HG02870 (cell line): ENCODE measurements at regions not wholly inside any gene's neighbourhood (a gene's known extent, or its start where the extent isn't known, plus 50 kb on each side); places are given as distances from the start of the nearest gene placed in this dataset.

Experiments
- ATAC-seq: cut with Tn5 transposase; IDR thresholded peaks from one replicate; pipeline ENCODE4 v1.9.1; 2021; ENCODE audit warnings: mild to moderate bottlenecking, moderate library complexity; ENCODE audit not compliant: unreplicated experiment

DNA sequence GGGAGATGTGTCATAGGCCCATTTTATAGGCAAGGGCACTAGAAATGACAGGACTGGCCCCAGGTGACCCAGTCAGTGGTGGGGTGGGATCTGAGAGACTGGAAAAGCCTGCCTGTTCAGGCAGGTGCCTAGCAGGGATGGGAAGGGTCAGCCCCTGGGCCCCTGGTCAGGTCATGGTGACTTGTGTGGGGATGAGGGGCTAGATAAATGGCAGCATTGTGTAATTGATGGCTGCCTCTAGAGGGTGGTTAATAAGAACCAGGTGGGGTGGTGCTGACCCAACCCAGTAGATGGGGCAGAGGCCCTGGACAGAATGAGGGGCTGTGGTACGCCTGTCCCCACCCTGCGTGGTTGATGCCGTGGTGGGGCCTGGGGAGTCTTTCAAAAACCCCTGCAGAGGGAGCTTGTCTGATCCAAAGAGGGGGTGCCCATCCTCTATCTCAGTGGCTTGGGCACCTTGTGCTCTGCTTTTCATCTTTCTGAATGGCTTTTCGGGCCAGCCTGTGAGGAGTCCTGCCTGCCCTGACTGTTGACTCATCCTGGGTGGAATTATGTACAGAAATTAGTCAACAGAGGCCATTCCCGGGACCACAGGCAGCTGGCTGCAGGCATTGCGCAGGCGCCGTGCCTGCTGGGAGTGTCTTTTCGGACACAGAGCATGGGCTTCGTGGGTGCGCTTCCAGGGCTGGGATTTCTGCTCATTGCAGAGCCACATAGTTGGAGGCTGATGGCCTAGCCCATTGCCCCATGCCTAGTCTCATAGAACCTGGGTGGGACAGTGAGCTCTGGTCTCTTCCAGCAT, 93.6 kb upstream of the PITX1 start:
- no peak for ATAC-seq

- ATAC-seq: no peak
Measured at GRCh38 chr5:135126688-135127438, 92.8 kb upstream of the PITX1 start.

- ATAC-seq: no peak
Measured at GRCh38 chr5:135124724-135125123, 90.7 kb upstream of the PITX1 start.

- no peak for ATAC-seq
Measured at GRCh38 chr5:135124128-135124527, 90.1 kb upstream of the PITX1 start.

DNA sequence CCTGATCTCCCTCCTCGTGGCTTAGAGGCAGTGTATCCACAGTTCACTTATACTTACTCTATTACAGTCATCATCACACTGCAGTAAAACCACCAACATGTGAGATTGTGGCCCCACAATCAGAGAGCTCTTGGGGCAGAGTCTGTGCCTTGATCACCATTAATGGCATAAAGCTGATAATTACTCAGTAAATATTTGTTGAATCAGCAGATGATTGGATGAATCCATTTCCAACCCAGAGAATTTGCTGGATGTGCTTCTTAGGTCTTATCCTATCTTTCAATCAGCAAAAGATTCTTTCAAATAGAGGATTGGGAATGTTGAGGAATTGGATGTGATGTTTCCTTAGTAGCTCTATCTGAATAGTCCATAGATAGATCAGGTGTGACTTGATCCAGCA, 88.8 kb upstream of the PITX1 start:
- ATAC-seq: no peak

GRCh38 chr5:135120951-135121350, 86.9 kb upstream of the PITX1 start:
- ATAC-seq: no peak

GRCh38 chr5:135119481-135119880, 85.5 kb upstream of the PITX1 start:
- ATAC-seq: no peak

DNA sequence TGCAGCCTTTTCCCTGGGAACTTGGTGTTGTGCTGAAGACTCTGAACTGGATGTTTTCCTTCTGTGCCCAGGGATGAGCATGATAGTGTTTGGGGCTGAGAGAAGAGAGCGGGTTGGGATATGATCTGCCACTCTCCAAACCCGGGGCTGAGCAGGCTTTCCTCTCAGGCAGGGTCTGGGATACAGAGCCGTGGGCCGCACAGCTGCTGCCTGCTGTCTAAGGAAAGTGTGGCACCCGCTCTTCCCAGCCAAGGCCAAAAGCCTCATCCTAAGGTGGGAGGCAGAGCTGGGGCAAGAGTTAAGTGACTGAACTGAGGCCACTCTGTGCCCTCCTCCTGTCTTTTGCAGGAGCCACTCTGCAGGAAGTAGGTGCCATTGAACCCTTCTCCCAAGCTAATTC, 83.6 kb upstream of the PITX1 start:
- no peak for ATAC-seq

DNA sequence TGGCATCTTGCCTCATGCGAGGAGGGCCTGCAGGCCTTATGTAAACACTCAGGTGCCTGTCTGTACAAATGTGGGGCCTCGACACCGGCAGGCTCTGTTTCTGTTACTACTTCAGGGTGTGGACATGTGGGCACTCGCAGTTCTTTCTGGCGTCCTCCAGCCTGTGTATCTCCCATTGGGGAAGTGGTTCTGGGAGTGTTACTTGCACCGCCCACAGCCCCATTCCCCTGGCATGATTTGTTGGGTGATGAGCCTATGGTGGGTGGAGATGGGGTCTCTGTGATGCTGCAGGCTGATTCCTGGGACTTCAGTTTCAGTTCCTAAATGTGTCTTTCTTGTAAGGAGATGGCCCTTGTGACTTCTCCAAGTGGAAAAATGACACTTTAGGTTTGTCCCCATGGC, 82.1 kb upstream of the PITX1 start:
- ATAC-seq: no peak

GRCh38 chr5:135115591-135115990, 81.6 kb upstream of the PITX1 start:
- ATAC-seq: no peak

DNA sequence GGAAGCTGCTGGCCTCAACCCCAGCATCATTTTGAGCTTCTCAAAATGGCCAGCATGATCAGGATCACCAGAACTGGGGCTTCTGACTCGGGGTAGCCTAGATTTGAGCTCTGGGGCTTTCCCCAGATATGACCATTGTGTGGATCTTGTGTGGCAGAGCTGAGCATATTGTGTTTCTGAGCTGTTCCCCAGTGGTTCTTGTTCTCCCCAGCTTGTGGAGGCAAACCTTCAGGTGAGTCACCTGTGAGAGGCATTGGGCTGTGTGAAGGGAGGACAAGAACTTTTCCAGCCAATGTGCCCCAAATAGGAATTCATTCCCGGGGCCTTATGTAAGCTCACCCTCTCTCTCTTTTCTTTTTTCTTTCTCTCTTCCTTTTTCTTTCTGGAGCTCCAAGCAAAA, 80.7 kb upstream of the PITX1 start:
- no peak for ATAC-seq

- ATAC-seq: no peak
Measured at GRCh38 chr5:135112008-135112725, 78.1 kb upstream of the PITX1 start.

DNA sequence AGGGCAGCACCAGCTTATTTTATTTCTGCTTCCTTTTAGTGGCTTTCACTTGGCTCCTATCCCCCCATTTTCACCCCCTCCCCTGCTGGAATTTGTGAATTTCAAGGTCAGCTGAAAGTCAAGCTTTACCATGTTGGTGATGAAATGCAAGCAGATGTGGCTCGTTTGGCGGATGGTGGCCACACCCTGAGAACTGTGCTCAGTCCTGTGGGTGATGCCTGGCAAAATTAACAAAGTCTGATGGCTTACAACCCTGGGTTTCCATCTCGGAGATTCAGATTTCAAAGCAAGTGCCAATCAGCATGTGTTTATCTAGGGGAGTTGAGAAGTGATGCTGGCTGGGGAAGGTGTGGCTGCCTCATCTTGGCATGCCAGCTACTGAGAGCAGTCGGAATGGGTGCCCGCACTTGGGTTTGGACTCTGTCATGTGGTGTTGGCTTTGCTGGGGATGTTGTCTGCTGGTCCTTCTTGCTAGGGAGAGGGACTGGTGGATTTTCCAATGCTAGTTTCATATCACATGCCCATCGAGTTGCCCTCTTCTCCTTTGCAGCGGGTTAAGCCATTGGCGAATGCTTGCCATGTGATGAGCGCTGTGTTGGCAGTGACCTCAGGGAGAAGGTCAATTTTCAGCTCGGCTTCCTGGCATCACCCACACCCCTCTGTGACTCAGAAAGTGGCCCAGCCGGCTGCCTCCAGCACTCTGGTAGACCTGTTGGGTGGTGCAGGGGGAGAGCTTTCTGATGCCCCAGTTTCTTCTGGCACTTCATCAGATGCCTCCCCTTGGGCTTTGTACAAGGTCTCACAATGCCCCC, 77.0 kb upstream of the PITX1 start:
- no peak for ATAC-seq

- ATAC-seq: no peak
Measured at GRCh38 chr5:135108992-135109391, 75.0 kb upstream of the PITX1 start.

- no peak for ATAC-seq
Measured at GRCh38 chr5:135108569-135108968, 74.5 kb upstream of the PITX1 start.

- no peak for ATAC-seq
Measured at GRCh38 chr5:135107986-135108385, 74.0 kb upstream of the PITX1 start.

DNA sequence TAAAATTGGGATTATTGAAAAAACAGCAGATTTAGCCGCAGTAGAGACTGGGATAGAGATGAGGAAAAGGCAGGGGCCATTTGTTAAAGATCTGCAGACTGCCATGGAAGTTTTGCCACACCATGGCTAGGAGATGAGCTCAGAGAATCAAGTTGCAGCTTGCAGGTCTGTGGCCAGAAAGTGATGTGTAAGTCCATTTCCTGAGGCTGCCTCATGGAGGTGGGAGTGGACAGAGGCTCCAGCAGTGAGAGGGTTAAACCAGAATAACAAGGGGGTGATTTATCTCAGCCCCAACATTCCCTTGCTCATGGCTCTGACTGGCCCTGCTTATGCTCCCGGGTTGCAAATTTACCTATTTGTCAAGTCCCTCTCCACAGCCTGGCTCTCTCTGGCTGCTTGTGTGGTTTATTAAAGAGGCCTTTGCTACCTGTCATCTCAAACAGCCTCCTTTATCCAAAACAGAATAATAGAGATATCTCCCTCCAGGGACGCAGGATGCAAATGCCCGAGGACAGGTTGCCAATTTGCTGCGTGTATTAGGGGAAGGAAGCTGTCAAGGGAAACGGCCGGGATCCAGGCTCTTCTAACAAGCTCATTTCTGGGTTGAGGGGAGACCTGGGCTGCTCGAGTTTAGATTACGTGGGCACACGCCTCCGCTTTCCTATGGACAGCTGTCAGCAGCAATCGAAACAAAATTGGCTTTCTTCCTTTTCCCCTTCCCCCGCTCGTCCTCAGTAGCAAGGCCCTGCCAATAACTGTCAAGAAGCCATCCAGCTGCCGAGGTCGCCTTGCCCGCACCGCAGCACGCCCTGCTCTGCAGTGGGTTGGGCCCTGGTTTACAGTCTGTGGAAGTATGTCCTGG, 72.8 kb upstream of the PITX1 start:
- ATAC-seq: no peak

DNA sequence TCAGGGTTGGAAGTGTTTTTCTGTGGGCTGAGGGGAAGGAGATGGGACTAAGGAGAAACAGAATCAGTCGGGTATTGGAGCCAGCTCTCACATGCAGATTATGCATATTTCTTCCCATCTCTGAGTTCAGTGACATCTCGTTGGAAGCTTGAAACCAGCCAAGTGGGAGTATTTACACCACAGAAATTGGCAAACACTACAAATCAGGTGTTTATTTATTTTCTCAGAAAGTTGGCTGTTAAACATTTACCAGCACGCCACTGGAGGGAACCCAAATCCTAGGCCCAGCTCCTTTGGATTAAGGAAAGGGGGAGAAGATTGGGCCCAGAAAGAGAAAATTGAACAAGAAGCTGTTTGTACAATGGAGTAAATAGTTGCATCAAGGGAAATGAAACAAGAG, 72.1 kb upstream of the PITX1 start:
- ATAC-seq: no peak

DNA sequence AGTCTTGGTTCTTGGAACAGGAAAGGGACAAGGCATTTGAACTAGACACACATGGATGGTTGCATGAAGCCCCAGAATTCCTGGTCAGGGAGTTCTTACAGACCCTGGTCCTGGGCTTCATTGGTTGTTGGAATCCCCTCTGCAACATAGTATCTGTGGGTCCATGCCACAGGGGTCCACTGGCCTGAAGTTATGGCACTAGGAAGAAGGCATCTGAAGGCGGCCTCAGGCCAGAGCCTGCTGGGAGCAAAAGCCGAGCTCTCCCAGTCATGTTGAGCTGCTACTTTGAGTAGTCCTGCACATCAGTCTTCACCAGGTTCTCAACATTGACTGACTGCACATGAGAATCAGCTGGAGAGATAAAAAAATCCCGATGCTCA, 71.1 kb upstream of the PITX1 start:
- ATAC-seq: no peak

DNA sequence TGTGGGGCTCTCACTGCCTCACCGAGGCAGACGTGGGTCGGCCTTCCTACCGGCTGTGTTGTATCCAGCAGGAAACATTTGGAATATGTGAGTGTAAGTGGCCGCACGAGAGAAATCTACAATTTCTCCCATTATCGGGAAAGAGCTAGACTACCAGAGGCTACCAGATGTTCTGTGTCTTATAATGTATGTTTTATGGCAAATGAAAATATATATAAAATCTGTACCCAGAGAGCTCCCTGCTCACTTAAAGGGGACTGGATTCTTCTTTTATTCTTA, 69.5 kb upstream of the PITX1 start:
- no peak for ATAC-seq
